GM21360 (cell line): ENCODE measurements at regions not wholly inside any gene's neighbourhood (a gene's known extent, or its start where the extent isn't known, plus 50 kb on each side); places are given as distances from the start of the nearest gene placed in this dataset.
A peak's percentile ranks its signal among the peaks of the same experiment; 100 is the strongest.
"Not testable (repeated sequence)": the region's sequence is repeated elsewhere in the genome, so short reads cannot be mapped to it uniquely, and the experiment has no call there.

Experiments used
- ATAC-seq: cut with Tn5 transposase; IDR thresholded peaks from one replicate; pipeline ENCODE4 v1.9.1; 2021; ENCODE audit warnings: mild to moderate bottlenecking, moderate library complexity; ENCODE audit not compliant: unreplicated experiment

- ATAC-seq, result no peak
These were observed 137.2 kb downstream of the MZT1 start for GRCh38 chr13:72590091-72590740.

DNA sequence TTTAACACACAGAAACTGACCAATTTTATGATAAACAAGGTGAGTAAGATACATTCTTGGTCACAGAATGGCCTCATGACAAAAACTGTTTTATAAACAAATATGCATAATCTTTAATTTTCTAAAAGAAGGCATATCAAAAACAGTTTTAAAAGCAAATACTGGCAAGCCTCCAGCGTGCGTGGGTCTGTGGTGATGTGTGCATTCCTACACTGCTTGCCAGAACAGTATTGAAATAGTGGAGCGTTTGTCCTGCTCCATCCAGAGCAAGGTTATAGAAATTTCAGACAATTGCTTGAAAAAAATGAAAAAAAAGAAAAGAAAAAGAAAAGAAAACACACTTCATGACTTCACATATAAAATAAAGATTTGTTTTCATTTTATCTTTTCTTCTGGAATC is 140.9 kb downstream of the MZT1 start:
- no peak for ATAC-seq

DNA sequence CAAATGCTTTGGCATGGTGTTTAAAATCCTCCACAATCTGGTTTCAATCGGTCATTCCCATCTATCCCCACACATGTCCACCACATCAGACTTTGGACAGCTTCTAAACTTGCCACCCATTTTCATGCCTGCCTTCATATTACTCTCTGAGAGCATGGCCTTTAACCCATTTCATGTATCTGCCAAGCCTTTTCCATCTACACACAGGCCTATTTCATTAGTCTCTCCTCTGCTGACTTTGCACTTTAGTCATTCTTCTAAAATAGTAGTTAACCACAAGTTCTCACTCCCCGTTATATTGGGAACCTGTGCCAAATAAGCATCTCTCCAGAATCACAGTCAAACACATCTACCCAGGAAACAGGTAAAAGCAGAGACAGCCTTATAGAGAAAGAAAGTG is 142.2 kb downstream of the MZT1 start:
- no peak for ATAC-seq

DNA sequence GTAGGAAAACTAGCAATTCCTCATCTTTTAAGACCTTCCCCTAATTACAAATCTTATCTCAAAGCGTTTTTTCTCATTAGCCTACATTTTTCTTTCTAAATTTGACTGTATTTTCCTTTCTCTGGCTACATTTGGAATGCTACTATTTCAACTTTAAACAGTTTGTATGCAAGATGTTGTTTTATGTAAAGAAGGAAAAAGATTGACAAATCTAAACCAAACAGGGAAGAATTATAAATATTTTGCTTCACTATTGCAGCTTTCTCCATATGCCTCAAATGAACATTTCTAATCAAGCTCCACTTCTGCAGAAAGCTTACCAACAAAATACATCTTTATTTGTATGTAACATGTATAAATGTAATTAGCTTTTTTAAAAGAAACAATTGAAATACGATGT is 156.2 kb downstream of the MZT1 start:
- no peak for ATAC-seq

DNA sequence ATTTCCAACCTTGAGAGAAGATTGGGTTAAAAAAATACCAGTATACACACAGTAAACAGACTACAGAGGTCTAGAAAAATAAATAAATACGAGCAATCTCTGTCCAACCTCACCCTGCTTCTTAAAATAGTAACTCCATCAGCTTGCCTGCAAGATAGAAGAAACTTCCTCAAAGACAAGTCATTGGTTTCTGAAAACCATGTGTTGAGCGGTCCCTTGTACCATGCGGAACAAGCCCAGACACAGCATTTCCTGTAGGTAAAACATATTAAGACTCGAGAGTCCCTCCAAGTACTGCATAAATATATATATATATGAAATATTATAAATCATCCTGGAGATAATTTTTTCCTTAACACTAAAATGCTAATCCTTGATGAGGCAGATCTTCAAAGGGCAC is 157.4 kb downstream of the MZT1 start:
- ATAC-seq, result peak; percentile 63

DNA sequence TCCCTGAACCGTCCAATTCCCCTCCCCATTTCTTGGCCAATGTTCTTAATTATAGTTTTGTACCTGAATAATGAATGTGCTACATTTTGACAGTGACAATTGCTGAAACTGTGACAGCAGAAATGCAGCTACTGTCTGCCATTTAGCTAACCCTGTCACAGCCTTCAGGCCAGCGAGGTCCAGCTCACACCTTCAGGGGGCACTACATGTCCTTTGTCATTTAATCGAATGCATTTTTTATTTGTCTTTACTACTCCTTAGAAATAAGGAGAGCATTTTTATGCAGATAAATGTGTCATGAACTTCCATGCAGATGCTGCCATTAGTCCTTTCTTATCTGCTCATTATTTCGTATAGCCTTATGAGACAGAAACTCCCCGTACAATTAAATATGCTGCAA is 159.9 kb downstream of the MZT1 start:
- no peak for ATAC-seq

DNA sequence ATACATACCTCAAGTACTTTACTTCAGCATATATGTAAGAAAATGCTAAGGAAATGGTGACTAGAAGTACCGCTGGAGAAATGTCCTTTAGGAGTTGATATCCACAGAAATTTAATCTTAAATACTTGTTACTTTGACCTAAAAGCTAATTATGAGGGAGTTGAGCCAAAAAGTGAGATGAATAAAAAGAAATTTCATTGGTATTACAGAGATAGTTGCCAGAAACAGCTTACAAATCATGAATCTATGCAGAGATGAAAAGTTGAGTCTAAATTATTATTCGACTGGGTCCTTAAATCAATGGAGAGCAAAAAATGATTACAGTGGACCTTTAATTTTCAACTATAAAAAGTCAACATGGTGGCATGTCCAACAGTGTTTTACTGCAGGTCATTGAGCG is 160.9 kb downstream of the MZT1 start:
- no peak for ATAC-seq

DNA sequence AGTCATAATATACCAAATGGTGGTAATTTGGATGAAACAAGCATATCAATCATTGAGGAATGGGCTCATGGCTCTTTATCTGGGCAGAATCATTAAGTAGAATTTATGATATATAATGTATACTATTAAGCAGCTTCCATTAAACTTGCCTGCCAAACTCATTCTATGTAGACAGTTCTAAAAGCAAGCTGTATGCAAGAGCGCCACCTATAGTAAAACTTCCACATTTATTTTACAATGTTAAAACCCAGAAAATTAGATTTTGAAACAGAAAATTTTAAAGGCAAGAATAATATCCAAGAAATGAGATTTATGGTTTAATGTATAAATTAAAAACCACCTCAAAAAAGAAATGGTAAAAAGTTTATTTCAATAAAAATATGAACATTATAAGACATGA is 161.5 kb downstream of the MZT1 start:
- ATAC-seq, result no peak

DNA sequence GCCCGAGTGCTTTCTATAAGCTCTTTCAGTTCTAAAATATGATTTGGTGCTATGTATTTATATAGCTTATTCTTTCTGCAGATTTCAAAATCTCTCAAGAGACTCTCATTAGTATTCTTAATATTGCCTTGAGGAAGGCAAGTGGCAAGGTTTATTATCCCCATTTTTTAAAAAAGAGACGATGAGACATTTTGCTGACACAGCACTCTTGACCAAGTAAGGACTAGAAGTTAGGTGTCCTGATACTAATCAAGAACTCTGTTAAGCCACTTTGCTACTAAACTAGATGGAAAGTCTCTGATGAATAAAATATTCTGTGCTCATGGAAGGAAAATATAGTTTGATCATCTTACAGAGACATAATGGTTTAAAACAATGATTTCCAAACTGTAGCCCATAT is 164.7 kb downstream of the MZT1 start:
- ATAC-seq, result no peak

GRCh38 chr13:72561791-72562190 is 165.6 kb downstream of the MZT1 start:
- no peak for ATAC-seq

DNA sequence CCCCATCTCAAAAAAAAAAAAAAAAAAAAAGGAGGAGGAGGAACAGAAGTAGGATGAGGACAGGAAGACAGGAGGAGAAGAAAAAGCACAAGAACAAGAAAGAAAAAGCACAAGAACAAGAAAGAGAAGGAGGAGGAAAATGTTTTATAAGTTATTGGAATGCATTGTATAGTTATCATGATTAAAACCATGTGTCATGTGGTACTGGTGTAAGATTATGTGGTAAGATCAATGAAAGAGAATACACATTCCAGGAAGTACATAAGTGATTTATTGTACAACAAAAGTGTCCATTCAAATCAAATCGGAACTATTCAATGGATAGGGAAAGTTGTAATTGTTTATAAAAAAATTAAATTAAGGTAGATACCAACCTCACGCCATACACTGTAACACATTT is 167.7 kb downstream of the MZT1 start:
- no peak for ATAC-seq

DNA sequence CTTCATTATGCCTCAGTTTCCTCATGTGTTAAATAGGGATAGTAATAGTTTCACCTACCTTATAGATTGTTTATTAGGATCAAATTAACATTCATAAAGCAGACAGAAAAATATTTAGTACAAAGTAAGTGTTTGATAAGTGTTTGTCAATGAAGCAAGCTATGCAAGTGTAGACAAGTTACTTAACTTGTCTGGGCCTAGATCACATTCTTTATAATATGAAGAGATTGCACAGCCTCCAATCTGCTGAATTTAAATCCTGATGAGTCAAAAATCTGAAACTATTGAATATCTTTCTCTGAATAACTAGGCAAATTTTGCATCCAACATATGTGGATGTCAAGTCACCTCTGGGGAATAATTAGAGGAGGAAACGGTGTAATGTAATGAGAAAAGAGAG is 170.5 kb downstream of the MZT1 start:
- ATAC-seq, result no peak

GRCh38 chr13:72555601-72556000 is 171.8 kb downstream of the MZT1 start:
- no peak for ATAC-seq

- ATAC-seq, result no peak
These were observed 174.7 kb downstream of the MZT1 start for GRCh38 chr13:72552731-72553130.

DNA sequence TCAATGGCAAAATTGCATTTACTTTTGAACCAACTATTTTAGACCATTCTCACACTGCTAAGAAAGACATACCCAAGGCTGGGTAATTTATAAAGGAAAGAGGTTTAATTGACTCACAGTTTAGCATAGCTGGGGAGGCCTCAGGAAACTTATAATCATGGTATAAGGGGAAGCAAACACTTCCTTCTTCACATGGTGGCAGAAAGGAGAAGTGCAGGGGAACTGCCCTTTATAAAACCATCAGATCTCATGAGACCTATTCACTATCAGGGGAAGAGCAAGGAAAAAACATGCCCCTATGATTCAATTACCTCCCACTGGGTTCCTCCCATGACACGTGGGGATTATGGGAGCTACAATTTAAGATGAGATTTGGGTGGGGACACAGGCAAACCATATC is 181.5 kb downstream of the MZT1 start:
- ATAC-seq, result not testable (repeated sequence)

DNA sequence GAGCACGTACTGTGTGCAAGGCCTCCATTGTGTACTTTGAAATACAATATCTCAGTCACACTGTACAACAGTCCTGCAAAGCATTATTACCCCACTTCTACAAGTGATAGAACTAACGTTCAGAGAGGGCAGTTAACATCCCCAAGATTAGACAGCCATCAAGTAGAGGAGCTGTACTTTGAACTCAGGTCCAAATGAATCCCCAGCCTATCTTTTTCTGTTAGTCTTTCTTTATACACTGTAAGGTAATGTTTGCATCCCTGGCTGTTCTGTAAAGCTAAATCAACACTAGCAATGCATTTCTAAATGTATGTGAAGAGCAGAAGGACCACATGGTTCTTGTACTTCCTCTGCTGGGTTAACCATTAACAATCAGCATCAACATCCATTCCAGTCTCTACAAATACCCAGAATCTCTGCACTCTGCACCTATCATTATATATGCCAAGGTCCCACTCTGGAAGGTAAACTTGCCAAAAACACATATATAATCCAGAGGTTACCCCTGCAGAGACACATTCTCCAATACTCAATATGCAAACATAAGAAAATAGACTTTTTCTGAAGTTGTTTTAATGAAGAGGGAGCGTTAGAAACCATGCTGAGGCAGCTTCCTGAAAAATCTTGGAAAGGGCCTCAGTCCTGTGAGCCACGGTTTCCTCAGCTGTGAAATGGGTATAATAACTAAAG is 182.3 kb downstream of the MZT1 start:
- ATAC-seq, result no peak

DNA sequence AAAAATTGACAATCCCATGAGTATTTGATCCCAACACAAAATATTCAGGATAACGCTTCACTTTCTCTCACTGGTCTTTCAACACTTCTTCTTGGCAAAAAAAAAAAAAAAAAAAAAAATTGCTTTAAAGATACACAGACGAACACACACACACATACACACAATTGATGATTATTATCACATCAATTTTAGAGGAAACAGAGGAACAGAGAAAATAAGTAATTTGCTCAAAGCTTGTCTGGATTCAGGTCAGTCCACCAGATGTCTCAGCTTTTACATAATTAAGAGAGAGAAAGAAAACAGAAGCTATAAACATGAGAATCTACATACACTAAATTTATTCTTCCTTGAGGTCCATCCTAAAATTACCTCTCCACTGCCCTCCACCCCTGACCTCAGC is 183.4 kb downstream of the MZT1 start:
- no peak for ATAC-seq

DNA sequence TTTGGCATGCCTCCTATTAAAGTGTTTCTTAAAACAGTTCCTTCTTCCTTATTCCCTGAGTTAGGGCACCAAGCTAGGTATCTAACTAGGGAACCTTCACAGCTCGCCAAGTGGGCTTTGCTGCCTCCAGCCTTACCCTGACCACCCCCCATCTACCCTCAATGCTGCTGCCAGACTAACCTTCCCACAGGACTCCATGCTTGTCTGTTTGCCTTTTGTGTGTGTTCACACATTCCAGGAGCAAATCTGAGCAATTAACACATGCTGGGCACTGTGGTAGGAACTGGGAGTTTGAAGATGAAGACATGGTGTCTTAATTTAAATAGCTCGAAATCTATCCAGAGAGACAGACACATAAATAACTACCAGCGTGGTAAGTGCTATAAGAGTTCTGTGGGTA is 185.2 kb downstream of the MZT1 start:
- ATAC-seq, result no peak

DNA sequence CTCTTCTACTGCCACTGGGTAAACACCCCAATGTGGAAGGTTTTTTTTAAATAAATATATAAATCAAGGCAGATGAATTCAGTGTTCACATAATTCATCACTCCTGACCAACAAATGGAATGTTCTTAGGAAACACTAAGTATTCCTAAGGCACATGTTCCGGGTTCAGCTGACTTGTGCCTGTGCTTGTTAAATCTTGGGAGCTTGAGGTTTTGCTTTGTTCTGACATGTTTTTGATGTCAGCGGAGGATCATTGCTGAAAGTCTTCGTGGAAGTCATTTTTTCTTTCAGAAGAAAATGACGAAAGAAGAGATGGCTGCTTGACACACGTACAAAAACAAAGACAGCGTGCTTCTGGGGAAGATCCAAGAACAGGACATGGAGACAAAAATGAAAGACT is 185.8 kb downstream of the MZT1 start:
- no peak for ATAC-seq

- ATAC-seq, result no peak
These were observed 186.5 kb downstream of the MZT1 start for GRCh38 chr13:72540881-72541280.

DNA sequence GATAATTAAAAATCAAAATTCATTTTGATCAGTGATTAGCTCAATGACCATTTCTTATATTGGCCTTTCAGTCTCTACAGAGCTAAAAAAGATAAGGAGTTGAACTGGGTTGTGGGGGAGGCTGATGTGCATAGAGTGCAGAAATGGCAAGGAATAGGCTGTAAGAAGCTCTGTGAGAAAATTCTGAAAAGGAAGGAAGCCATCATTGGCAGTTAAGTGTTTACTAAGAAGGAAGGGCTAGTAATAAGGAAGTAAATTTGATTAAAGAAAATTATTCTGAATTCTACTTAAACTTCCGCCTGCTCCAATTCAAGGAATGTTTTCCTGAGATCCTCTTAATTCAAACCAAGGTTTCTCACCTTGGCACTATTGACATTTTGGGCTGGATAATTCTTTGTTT is 187.5 kb downstream of the MZT1 start:
- ATAC-seq, result no peak

DNA sequence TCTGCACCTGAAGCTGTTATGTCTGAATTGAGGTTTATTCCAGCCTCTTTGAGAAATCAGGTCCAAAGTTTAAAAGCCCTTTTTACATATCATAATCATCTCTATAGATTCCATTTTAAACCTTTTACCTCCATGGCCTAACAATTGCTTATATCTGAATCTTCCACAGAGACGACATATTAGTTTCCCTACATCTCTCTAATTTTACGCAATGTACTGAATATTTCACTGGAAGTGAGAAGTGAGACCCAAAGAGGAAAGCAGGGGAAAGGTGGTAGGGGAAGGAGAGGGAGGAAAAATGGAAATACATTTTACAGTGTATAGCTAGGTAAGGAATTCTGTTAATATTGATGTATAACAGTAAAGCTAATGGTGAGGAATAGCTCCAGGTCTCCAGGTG is 189.6 kb downstream of the MZT1 start:
- ATAC-seq, result no peak

GRCh38 chr13:72537395-72537780 is 190.0 kb downstream of the MZT1 start:
- ATAC-seq, result no peak
